ENCODE measurements at regions not wholly inside any gene's neighbourhood (a gene's known extent, or its start where the extent isn't known, plus 50 kb on each side); places are given as distances from the start of the nearest gene placed in this dataset.

DNA sequence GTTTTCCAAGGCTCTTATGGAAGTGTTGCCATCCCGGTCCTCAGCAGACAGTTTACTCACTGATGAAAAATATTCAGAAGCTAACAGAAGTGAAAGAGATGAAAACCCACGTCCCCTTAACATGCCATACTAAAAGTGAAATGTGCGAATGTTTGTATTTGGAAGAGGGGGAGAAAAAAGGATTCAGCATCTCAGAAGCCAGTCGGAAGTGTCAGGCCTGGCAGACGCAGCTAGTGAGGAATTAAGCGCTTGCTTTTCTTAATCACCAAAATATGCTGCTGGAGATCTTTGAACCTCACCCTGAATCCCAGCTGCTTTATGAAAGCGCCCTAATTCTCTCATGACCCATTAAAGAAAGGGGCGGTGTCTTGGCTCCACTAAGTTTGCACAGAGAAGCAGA is 653.7 kb downstream of the DCDC2C start:
- DNase-seq (ENCODE audit: low spot score) = no peak

DNA sequence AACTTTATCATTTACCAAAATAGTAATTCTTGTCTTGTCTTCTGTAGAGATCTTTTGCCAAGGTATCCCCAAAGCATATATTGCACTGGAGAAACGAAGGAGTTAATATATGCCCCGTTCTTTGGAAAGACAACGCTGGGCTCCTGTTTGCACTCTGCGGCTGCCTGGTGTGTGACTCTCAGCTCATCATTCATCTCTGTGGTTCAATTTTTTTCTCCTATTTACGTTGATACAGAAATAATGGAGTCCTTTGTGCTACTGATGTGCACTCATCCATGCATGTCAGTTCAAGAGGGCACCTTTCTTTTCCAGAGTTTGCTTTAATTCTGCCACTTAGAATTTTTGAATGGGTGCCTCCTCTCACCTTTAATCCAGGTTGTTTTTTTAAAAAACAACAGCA is 655.5 kb downstream of the DCDC2C start:
- no peak for DNase-seq (ENCODE audit: low spot score)

DNA sequence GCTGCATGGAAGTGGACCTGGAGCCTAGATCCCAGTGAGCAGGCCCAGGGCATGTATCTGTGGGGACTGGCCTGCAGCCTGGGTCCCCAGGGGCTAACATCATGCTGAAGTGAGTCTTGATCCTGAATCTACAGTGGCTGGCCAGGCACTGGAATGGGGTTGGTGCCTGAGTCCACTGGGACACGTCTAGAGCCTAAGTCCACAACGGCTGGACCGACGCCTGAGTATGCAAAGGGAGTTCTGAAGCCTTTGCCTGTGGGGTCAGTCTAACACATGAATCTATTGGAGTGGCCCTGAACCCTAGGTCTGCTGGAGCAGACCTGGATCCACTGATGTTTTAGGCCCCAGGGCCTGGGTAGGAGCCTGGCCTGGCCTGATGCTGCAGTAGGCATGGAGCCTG is 665.5 kb downstream of the DCDC2C start:
- no peak for DNase-seq (ENCODE audit: low spot score)

DNA sequence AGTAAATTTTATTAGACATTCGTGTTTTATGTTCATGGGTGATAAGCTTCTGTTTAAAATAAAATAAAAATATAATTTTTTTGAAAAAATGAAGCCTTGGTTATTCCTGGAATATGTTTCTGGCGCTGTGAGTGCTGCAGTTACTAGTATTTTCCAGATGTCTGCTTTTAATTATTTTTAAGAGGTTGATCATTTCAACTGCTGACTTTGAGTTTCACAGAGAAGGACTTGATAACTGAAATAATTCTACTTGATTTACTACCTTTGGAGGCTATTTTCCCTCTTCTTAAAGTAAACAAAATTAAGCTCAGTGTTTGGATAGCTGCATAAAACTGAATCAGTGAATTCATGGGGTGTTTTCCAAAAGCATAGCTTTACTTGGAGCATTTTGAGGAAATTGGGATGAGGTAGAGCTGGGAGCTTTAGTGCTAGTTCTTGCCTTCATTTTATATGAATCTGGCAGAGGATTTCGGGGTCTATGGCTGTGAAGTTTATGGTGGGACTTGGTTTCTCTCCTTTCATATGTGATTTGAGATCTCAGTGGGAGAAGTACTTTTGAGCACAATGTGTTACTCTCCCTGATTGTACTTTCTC is 666.5 kb downstream of the DCDC2C start:
- no peak for DNase-seq (ENCODE audit: low spot score)

DNA sequence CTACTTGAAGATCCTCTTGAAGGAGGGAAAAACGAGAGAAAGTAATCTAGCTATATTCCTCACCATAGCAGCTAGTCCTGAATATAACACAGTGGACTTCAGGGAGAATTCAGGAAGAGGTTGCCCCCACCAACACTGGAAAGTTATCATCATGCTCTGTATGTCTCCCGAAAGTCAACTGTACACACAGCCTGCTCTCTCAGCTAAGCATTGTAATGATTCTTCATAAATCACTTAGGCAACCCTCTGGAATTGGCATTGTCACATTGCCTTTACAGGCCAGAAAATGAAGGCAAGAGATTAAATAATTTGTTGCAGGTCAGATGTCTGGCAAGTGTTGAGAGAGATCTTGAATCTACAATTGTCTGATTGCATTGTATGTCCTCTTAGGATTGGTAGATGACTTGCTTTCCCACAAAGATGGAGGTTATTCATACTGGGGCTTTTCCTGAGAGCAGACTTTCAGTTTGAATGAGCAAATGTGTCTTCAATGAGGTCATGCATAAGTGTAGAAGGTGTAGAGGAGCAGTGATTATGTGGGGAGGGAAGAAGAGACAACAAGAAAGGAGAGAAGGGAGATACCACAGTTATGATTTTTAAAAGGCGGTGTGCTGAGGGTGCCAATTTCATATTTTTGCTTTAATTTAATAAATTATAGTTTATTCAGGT is 667.2 kb downstream of the DCDC2C start:
- no peak for DNase-seq (ENCODE audit: low spot score)

DNA sequence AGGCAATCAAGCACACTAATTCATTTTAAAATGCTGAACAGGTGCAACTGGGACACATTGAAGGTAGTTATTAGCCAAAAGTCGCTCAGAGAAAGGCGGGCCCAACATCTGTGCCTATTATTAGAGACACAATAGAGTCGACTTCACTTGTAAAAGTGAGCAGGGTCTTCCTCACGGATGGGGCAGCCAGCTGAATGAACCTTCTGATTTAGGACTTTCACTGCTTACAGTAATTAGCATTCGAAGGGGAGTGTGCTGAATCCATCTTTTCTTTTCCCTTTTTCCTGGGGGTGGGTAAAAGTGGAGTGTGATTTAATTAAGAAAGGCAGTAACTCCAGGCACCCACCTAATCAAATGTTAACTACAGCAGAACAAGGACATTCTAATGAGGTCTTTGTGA is 677.7 kb downstream of the DCDC2C start:
- no peak for DNase-seq (ENCODE audit: low spot score)

DNA sequence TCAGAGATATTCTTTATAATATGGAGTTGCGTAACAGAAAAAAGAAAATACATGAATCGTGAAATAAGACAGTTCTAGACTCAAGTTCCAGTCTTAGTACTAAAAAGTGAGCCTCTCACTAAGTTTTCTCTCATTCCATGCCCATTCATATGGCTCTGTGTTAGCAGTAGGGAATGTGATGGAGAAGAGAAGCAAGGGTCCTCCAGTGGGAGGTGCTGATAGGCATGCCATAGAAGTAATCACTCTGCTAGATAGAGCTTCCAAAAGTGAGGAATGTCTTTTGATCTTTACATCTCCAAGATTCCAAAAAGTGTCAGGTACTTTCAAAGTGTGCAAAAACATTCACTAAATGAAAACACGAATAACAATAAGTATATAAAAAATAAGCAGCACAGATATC is 678.4 kb downstream of the DCDC2C start:
- DNase-seq (ENCODE audit: low spot score) = no peak

DNA sequence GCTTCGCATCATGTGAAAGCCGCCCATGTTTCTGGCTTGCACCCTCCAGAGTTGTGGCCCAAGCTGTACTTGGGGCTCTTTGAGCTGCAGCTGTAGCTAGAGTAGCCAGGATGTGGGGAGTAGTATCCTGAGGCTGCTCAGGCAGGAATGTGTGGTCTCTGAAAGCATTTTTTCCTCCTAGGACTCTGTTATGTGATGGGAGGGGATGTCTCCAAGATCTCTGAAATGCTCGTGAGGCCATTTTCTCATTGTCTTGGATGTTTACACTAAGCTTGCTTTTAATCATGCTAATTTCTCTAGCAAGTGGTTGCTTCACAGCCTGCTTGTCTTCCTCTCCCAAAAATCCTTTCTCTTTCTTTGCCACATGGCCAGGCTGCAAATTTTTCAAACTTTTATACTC is 687.6 kb downstream of the DCDC2C start:
- DNase-seq (ENCODE audit: low spot score) = no peak

DNA sequence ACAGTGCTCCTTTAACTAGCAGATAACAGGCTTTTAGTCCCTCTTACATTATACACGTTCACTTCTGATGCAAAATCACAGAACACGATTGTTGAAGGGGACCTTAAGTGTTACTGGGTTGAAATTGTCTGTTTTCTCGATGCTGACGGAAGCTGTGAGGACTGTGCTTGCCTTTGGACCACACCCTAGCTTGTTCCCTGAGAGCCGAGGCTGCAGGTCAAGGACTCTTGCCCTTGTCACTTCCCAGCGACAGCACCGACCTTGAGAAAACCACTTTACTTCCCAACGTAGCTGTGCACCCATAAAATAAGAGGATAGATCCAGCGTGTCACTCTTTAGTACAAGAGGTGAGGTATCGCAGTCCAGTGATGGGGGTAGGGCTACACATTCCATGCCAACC is 701.0 kb downstream of the DCDC2C start:
- no peak for DNase-seq (ENCODE audit: low spot score)

DNA sequence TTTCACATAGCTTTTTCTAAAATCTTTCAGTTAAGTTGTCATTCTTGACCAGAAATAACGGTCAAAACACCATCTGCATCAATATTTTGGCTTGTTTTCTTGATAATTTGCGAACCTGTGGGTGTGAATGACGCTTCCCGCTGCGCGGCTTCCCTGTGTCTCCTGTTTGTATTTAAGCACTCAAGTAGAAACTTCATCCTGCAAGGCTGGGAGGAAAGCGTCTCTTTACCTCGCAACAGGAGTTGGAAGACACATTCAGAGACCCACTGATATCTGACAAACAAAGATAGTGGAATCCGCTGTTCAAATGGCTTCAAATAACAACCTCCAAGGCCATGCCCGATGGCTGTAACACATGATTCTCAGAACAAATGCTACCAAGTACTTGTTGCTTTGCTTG is 704.9 kb downstream of the DCDC2C start:
- no peak for DNase-seq (ENCODE audit: low spot score)

DNA sequence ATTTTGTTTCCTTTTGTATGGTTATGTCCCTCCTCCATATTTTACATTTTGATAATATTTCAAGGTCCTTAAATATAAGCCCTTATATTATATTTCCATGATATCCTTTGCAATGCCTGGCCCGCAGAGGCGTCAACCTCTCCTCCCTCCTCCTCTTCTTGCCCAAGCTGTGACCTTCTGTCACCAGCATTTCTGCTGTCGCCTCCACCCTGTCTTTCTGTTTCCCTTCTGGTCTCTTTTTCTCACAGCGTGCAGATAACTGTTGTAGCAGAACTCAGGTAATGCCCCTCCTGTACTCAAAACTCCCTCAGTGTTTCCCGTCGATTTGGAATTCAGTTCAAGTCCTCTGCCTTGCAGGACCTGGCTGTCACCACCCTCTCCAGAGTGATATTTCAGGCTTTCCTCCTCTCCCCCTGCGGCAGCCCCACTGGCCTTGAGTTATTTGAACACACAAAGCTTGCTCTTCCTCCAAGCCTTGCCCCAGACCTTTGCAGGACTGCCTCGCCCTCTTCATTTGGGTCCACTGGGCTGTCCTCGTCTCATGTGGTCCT is 709.3 kb downstream of the DCDC2C start:
- DNase-seq (ENCODE audit: low spot score) = no peak

DNA sequence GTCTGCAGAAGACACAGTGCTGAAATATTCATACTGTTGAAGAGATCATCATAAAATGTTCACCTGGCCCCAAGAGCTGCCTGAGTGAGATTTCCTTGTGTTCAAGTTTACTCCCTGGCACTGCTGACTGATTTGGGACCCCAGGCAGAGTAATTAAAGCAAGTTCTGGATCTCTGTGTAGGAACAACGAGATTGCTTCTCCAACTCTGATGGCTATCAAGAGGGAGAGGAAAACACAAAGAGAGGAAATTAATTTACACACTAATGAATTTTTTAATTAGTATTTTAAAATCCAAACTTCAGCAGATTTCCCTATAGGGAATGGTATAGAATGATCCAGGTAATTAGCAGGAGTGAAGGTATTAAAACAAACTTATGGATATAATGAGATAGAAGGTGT is 711.8 kb downstream of the DCDC2C start:
- DNase-seq (ENCODE audit: low spot score) = no peak

DNA sequence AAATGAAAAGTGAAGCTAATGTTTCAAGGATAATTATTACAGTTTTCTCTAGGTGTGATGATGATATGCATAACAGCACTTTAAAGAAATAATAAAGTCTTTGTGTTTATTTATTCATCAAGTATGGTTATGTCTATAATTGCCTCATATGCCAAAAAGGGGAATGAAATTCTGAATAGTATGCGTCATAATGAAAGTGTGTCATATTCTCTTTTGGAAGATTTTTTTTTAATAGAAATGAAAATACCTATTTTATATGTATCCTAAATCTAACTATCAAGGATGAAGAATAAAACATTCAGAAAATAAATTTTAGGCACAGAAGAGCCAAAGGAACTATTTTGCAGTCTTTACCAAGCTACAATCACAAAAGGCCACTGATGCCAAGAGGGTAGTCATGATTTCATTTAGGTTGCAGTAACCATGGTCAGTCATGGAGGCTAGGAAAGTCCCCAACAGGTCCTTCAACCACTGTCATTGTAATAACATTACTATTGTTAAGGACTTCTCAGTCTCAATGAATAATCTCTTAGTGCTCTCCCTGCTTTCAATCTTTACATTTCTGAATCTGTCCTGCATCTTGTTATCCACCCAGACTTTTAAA is 712.5 kb downstream of the DCDC2C start:
- no peak for DNase-seq (ENCODE audit: low spot score)

DNA sequence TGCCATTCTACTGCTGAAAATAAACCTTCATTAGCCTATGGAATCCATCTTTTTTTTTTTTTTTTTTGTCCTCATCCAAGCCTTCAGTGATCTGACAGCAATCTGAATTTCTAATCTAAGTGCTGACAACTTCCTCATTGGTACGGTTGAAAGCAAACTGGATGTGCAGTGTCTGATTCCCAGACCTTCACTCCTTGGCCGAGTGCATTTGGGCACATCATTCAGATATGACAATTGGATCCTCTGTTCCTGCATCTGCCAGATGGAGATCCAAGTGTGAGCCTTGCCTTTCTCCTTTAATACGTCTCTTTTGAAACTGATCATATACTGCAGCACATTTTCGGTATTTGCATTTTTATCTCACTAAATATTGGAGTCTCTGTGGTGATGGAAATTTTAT is 713.1 kb downstream of the DCDC2C start:
- no peak for DNase-seq (ENCODE audit: low spot score)

DNA sequence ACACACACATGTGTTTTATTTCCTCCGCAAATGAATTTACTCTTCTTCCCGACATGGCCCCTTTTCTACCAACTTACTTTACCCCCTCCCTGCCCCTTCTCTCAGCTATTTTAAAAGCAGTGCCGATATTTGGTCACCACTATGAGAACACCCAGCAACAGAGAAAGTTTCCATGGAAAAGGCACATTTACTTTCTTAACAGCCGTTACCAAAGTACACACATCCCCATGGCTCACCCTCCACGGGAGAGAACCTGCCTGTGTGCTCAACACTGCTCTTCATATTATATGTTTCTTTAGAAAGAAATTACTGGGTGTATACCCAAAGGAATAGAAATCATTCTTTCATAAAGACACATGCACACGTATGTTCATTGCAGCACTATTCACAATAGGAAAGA is 714.4 kb downstream of the DCDC2C start:
- DNase-seq (ENCODE audit: low spot score) = no peak

DNA sequence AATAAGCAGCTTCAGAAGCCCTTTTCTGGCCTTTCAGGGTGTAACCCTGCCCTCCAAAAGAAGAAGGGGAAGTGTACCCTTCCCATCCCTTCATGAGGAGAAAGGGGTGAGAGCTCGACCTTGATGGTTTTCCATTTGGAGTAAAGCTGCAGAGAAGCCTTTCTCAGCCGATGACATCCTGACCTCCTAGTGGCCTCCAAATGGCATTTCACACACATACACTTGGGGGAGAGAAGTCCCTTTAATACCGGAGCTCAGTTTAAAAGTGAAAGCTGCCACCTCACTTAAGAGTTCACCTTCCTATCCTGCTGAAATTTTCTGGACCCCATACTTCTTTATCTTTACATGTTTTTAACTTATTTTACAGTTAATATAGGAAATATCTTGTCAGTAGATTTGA is 716.7 kb downstream of the DCDC2C start:
- no peak for DNase-seq (ENCODE audit: low spot score)

DNA sequence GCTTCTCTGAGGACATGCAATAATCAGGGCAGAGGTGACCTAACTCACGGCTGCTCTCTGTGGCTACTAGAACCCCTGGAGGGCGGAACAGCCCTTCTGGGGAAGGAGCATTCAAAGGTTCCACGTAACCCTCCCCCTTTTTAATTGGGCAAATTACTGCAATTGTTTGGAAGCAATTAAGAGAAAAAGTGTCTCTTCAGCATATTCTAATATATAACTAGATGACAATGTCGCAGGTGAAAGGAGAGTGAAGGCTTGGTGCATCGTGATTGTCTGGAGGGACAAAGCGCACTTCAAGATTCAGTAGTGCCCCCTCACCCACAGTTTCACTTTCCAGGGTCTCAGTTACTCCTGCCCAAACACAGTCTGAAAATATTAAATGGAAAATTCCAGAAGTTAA is 720.8 kb downstream of the DCDC2C start:
- no peak for DNase-seq (ENCODE audit: low spot score)

DNA sequence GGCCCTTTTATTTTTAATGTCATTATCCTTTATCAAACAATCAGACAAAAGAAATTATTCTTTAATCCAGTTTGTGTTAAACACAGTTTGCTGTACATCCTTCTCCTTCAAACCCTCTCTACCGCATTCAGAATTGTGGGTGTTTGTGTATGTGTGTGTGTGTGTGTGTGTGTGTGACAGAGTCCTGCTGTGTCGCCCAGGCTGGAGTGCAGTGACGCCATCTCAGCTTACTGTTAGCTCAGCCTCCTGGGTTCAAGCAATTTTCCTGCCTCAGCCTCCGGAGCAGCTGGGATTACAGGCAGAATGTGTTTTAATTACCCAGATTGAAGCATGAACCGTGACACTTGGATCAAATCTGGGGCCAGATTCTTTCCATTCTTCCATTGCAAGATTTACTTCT is 723.7 kb downstream of the DCDC2C start:
- DNase-seq (ENCODE audit: low spot score) = no peak

DNA sequence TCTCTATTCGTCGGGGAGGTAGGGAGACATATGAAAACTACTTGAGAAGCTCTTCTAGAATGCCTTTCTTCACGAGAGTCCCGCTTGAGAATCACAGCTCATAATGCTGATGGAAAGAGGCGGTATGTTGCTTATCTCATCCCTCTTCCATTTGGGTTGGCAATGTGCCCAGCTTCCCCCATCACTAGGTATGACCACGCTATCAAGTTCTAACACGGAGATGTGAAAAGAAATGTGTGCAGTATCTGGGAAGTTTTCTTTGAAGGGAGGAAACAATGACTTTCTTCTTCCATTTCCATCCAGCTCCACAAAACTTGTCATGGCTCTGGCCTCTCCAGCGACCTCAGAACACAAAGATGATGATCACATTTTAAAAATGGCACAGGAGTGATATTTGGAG is 742.4 kb downstream of the DCDC2C start:
- DNase-seq (ENCODE audit: low spot score) = no peak

DNA sequence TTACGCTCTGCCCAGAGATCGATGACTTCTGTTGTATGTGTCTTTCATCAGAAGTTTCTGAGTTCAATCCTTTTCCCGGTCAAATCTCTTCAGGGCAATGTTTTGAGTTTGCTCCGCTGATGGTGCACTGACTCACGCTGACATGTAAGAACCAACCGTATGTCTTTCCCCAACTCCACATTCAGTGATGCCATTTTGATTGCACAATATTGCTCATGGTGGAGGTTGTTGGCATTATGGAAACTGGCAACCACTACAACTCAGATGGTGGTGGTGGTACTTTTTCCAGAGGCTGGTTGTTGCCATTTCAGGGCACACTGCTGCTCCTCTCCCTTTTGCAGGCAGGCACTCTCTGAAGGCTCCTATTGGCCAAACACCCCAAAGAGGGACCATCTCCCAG is 751.5 kb downstream of the DCDC2C start:
- no peak for DNase-seq (ENCODE audit: low spot score)

DNA sequence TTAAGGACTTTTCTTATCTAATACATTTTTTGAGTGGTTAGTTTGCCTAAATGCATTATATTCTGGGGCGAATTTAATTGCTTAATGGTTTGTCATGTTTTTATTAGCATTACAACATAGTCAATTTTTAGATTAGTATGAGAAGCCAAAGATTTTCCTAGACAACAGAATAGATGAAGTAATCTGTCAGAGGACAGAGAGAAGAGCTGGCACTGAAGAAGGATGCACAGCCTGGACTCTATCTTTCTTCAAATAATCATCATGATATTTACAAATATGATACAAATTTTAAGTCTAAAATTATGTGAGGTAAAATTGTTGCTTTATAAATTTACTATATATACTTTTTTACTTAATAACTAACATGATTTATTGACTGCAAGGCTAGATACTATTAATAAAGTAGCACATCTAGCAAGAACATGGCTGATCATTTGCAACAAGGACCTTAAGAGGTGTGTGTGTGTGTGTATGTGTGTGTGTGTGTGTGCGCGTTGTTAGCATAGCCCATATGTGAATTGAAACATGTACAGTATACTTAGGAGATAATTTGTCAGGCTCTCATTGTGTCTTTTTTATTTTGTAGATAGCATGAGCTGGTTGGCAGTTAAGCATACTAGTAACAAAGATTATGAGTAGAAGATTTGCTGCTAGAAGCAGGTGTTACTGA is 752.2 kb downstream of the DCDC2C start:
- no peak for DNase-seq (ENCODE audit: low spot score)

DNA sequence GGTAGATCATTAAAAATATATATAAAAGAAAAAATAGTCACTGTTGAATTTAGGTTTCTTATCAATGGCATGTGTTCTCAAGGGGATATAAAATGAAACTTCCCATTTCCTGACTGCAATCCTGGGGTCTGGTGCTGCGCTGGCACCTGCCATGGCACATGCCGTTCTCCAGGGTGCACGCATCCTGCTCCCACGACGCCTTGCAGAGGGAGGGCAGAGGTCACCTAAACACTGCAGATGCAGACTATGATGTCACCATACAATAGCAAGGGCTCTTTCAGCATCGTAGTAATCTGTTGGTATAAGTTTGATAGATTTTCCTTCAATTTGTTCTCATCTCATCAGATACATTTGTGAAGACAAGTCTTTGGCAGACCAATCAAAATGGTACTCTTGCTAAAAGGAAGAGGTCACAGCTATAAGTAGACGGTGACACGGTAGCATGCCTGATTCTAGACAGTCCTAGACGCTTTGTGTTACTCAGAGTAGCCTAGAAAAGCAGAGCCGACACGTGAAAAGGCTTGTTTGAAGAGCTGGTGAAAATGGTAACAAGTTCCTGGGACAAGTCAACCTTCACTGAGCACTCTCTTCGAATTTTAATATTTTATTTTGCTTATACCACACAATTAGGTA is 761.4 kb downstream of the DCDC2C start:
- DNase-seq (ENCODE audit: low spot score) = no peak

Data from mesenteric fat pad (tissue), 1 donor.